ENCODE measurements at regions not wholly inside any gene's neighbourhood (a gene's known extent, or its start where the extent isn't known, plus 50 kb on each side); places are given as distances from the start of the nearest gene placed in this dataset.
A peak's percentile ranks its signal among the peaks of the same experiment; 100 is the strongest.

GRCh38 chr10:6347391-6347951 lies 144.7 kb downstream of the PFKFB3 start:
- CTCF ChIA-PET, result interaction anchor here (0.7 to 2.3 kb wide), 19 partner anchors 9 to 457 kb away, joined by 3 to 31 read pairs (median 4); partner anchors contain the start of gene PFKFB3
- H3K4me1 Mint-ChIP-seq, result peaks cover 39% of the 10 kb centered on the region
- DNase-seq, result peak; percentile 62
- H3K27me3 Mint-ChIP-seq, result no peaks in the 10 kb centered on the region
- peaks cover 16% of the 10 kb centered on the region for H3K36me3 Mint-ChIP-seq
- peak; percentile 45 for ATAC-seq
- H3K27ac Mint-ChIP-seq, result peak overlapping the region; percentile 93
- peaks cover 3% of the 10 kb centered on the region for H3K9me3 Mint-ChIP-seq (ENCODE audit: low read depth)
- H3K4me3 Mint-ChIP-seq, result peak overlapping the region; percentile 69

- Mint-ChIP-seq H3K4me1 (peaks cover 39% of the 10 kb centered on the region), H3K9me3 (ENCODE audit: low read depth) (peaks cover 3% of the 10 kb centered on the region), H3K27me3 (no peaks in the 10 kb centered on the region), H3K4me3 (peak overlapping the region; percentile 69), H3K27ac (peak overlapping the region; percentile 93), H3K36me3 (peaks cover 16% of the 10 kb centered on the region)
- CTCF ChIA-PET, result interaction anchor here (0.7 to 2.3 kb wide), 21 partner anchors 8 to 457 kb away, joined by 3 to 31 read pairs (median 4); partner anchors contain the start of gene PFKFB3
- peak; percentile 94 for ATAC-seq
- DNase-seq, result peak; percentile 91
Measured at GRCh38 chr10:6348096-6348874, 145.6 kb downstream of the PFKFB3 start.

- CTCF ChIA-PET, result interaction anchor here (0.7 to 2.3 kb wide), 3 partner anchors 32 to 148 kb away, joined by 3 to 9 read pairs (median 6); partner anchors contain the start of gene PFKFB3
- DNase-seq (no peak), ATAC-seq (no peak)
- Mint-ChIP-seq H3K4me1 (peaks cover 39% of the 10 kb centered on the region), H3K27me3 (no peaks in the 10 kb centered on the region), H3K27ac (no peak overlapping the region), H3K36me3 (peaks cover 15% of the 10 kb centered on the region), H3K9me3 (ENCODE audit: low read depth) (peaks cover 3% of the 10 kb centered on the region), H3K4me3 (no peak overlapping the region)
Measured at GRCh38 chr10:6349846-6350535, 147.3 kb downstream of the PFKFB3 start.

DNA sequence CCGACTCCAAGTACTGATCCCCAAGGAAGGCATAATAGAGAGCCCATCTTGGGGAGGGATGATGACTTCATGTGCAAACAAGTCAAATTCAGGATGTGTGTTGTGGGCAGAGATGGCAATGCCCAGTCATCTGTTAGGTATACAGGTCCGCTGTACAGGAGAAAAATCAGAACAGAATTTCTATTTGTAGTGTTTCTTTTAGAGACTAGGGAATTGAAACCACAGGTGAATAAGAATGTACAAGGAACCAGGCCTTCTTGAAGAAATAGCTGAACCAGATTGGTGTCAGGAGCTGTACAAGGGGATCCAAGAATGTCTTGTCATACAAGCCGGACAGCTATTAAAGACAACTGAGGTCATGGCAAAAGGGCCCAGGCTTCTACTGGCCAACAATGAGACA lies 147.9 kb downstream of the PFKFB3 start:
- H3K36me3 Mint-ChIP-seq, result peaks cover 13% of the 10 kb centered on the region
- peaks cover 39% of the 10 kb centered on the region for H3K4me1 Mint-ChIP-seq
- no peak overlapping the region for H3K4me3 Mint-ChIP-seq
- DNase-seq (no peak), ATAC-seq (no peak)
- H3K27ac Mint-ChIP-seq, result no peak overlapping the region
- H3K9me3 Mint-ChIP-seq (ENCODE audit: low read depth), result peaks cover 3% of the 10 kb centered on the region
- no peaks in the 10 kb centered on the region for H3K27me3 Mint-ChIP-seq
- CTCF ChIA-PET, result interaction anchor here (0.7 to 1.0 kb wide), 2 partner anchors 51 to 148 kb away, joined by 3 to 6 read pairs; partner anchors contain the start of gene PFKFB3

GRCh38 chr10:6351495-6351894 lies 148.8 kb downstream of the PFKFB3 start:
- DNase-seq, result no peak
- no peaks in the 10 kb centered on the region for H3K27me3 Mint-ChIP-seq
- no peak overlapping the region for H3K4me3 Mint-ChIP-seq
- peaks cover 7% of the 10 kb centered on the region for H3K9me3 Mint-ChIP-seq (ENCODE audit: low read depth)
- ATAC-seq, result no peak
- peaks cover 36% of the 10 kb centered on the region for H3K4me1 Mint-ChIP-seq
- no peak overlapping the region for H3K27ac Mint-ChIP-seq
- H3K36me3 Mint-ChIP-seq, result peaks cover 17% of the 10 kb centered on the region
- CTCF ChIA-PET, result interaction anchor here (1.5 kb wide), 1 partner anchor 37 kb away, joined by 6 read pairs; no protein-coding TSS in a partner anchor

DNA sequence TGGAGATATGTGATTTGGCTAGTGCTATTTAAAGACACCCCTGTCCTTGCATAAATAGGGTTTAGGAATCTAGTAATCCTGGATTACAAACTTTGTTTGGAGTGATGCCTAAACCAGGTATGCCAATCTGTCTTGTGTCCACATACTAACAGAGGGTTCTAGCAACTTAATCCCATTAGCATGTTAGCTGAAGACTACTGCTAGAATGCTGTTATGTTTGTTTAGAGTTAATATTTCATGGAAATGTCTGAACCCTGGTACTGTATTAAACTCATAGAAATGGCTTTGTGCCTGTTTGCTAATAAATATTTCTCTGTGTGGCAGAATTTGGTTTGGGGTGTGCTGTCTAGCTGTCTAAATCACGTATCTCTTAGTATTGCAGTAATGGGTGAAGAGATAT lies 150.8 kb downstream of the PFKFB3 start:
- CTCF ChIA-PET, result interaction anchor here (1.0 to 1.2 kb wide), 2 partner anchors 49 to 151 kb away, joined by 3 to 6 read pairs; partner anchors contain the start of gene PFKFB3
- Mint-ChIP-seq H3K27me3 (no peaks in the 10 kb centered on the region), H3K4me3 (no peak overlapping the region), H3K27ac (no peak overlapping the region), H3K36me3 (peaks cover 28% of the 10 kb centered on the region), H3K4me1 (peaks cover 18% of the 10 kb centered on the region), H3K9me3 (ENCODE audit: low read depth) (peaks cover 12% of the 10 kb centered on the region)
- no peak for ATAC-seq
- DNase-seq, result no peak

DNA sequence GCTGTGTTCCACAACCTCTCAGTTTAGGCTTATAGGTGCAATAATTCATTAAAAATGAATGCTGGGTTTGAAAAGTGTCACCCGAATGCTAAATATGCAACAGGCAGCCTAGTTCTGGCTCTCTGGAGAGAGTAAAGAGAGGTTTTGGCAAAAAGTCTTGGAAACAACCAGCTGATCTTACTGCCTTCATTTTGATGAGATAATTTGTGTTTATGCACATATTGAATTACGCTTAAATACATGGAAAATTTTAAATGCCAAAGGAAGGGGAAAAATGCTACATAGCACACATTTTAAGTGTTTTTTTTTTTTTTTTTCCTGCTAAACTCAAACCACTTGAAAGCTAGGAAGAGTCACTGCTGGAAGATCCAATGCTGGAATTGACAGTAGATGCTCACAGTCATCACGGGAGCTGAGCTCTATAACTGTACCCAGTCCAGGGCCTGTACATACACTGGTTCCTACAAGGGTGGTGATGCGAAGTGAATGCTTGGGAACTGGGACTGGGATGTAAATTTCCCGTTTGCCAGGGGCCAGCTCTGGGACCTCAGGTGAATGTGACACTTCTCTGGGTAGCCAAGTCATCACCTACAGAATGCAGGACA lies 151.5 kb downstream of the PFKFB3 start:
- DNase-seq (no peak), ATAC-seq (no peak)
- Mint-ChIP-seq H3K27me3 (no peaks in the 10 kb centered on the region), H3K4me3 (no peak overlapping the region), H3K36me3 (peaks cover 34% of the 10 kb centered on the region), H3K27ac (no peak overlapping the region), H3K9me3 (ENCODE audit: low read depth) (peaks cover 16% of the 10 kb centered on the region), H3K4me1 (peaks cover 14% of the 10 kb centered on the region)
- CTCF ChIA-PET, result interaction anchor here (0.7 to 1.1 kb wide), 4 partner anchors 43 to 152 kb away, joined by 3 to 6 read pairs (median 3); partner anchors contain the start of gene PFKFB3

GRCh38 chr10:6356280-6356793 lies 153.6 kb downstream of the PFKFB3 start:
- DNase-seq (no peak), ATAC-seq (no peak)
- Mint-ChIP-seq H3K27ac (no peak overlapping the region), H3K9me3 (ENCODE audit: low read depth) (peaks cover 21% of the 10 kb centered on the region), H3K36me3 (peaks cover 39% of the 10 kb centered on the region), H3K27me3 (no peaks in the 10 kb centered on the region), H3K4me3 (no peak overlapping the region), H3K4me1 (no peaks in the 10 kb centered on the region)
- CTCF ChIA-PET, result interaction anchor here (0.9 kb wide), 1 partner anchor 8 kb away, joined by 3 read pairs; no protein-coding TSS in a partner anchor

DNA sequence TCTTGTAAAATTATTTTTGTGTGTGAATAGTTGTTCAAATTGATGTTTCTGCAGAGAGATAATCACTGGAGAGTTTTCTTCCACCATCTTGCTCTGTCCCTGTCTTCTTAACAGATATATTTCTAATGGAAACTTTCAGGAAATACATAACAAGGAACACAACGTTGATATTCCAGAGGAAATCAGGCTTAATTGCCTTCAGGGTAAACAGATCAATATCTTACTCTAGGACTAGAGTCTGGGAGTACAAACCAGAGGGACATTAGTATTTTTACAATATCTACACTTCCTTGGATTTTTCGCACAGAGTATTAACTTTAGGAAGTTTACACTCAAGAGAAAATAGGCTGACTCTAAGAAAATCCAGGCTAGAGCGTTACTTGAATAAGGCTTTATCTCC lies 159.1 kb downstream of the PFKFB3 start:
- peaks cover 24% of the 10 kb centered on the region for H3K9me3 Mint-ChIP-seq (ENCODE audit: low read depth)
- no peak overlapping the region for H3K4me3 Mint-ChIP-seq
- no peak overlapping the region for H3K27ac Mint-ChIP-seq
- CTCF ChIA-PET, result no interaction called here
- no peaks in the 10 kb centered on the region for H3K27me3 Mint-ChIP-seq
- peaks cover 33% of the 10 kb centered on the region for H3K36me3 Mint-ChIP-seq
- no peaks in the 10 kb centered on the region for H3K4me1 Mint-ChIP-seq
- DNase-seq (no peak), ATAC-seq (no peak)

DNA sequence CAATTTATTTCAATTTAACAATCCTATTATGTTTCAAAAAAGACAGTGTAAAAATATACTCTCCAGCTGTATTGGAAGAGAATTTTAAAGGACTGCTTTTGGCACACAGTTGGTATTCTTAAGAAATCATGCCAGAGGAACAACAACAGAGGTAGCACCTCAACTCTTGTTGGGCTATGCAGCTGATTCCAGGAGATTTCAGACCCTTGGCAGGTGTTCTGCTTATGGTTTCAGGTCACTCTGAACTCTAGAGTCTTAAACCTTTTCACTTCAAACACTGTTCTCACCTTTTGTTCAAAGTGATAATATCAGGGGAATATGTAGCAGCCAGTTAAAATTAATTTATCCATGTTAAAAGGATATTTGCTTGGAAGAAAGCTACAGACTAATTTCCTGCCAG lies 160.1 kb downstream of the PFKFB3 start:
- peaks cover 23% of the 10 kb centered on the region for H3K9me3 Mint-ChIP-seq (ENCODE audit: low read depth)
- CTCF ChIA-PET, result no interaction called here
- no peak for DNase-seq
- H3K27me3 Mint-ChIP-seq, result no peaks in the 10 kb centered on the region
- no peaks in the 10 kb centered on the region for H3K4me1 Mint-ChIP-seq
- no peak for ATAC-seq
- no peak overlapping the region for H3K4me3 Mint-ChIP-seq
- peaks cover 33% of the 10 kb centered on the region for H3K36me3 Mint-ChIP-seq
- H3K27ac Mint-ChIP-seq, result no peak overlapping the region

DNA sequence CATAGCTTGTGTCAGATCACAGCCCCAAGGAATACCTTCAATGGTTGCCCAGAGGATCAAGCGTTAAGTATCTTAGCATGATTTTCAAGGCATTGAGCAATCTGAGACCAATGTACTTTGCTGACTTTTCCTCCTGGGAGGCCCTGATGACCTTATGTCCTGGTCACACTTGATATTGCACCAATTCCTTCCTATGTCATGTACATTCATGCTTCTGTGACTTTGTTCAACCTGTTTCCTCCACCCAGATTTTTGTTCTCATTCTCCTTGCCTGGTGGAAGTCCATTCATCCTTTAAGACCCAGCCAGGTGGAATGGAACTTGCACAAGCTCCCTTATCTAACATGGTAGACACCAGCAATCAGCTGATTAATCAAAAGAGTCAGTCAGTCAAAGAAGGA lies 160.8 kb downstream of the PFKFB3 start:
- DNase-seq (no peak), ATAC-seq (no peak)
- H3K9me3 Mint-ChIP-seq (ENCODE audit: low read depth), result peaks cover 26% of the 10 kb centered on the region
- CTCF ChIA-PET, result interaction anchor here (0.9 kb wide), 1 partner anchor 15 kb away, joined by 3 read pairs; no protein-coding TSS in a partner anchor
- H3K36me3 Mint-ChIP-seq, result peaks cover 29% of the 10 kb centered on the region
- H3K4me1 Mint-ChIP-seq, result no peaks in the 10 kb centered on the region
- no peak overlapping the region for H3K27ac Mint-ChIP-seq
- H3K27me3 Mint-ChIP-seq, result no peaks in the 10 kb centered on the region
- H3K4me3 Mint-ChIP-seq, result no peak overlapping the region

DNA sequence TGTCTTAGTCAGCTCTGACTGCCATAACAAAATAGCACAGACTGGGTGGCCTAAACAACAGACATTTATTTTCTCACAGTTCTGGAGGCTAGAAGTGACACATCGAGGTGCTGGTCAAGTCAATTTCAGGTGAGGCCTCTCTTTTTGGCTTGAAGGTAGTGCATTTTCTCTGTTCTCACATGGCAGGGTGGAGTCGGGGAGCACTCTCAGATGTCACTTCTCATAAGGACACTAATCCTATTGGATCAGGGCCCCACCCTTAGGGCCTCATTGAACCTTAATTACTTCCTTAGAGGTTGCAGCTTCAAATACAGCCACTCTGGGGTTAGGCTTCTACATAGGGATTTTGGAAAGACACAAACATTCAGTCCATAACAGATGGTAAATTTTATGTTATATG lies 161.6 kb downstream of the PFKFB3 start:
- no peak overlapping the region for H3K27ac Mint-ChIP-seq
- H3K9me3 Mint-ChIP-seq (ENCODE audit: low read depth), result peaks cover 21% of the 10 kb centered on the region
- ATAC-seq (no peak), DNase-seq (no peak)
- H3K4me1 Mint-ChIP-seq, result no peaks in the 10 kb centered on the region
- H3K4me3 Mint-ChIP-seq, result no peak overlapping the region
- H3K36me3 Mint-ChIP-seq, result peaks cover 22% of the 10 kb centered on the region
- H3K27me3 Mint-ChIP-seq, result no peaks in the 10 kb centered on the region
- CTCF ChIA-PET, result interaction anchor here (0.9 to 1.5 kb wide), 2 partner anchors 15 to 30 kb away, joined by 3 read pairs; no protein-coding TSS in a partner anchor
